Fibroblast of lung (primary cell): ENCODE measurements at regions not wholly inside any gene's neighbourhood (a gene's known extent, or its start where the extent isn't known, plus 50 kb on each side); places are given as distances from the start of the nearest gene placed in this dataset.

Experiments
- DNase-seq, 2 donors: peaks; one replicate each; pipeline versions ENCODE4 v3.0.0 to v3.0.0-alpha.2; 2010; ENCODE audit warnings: low read depth in 2 of 2
- H2AFZ ChIP-seq: 2 replicates; pipeline ENCODE4 v1.5.1; 2012; ENCODE audit warnings: low read length, control low read depth, inconsistent platforms
- H3K27ac ChIP-seq: 2 replicates; pipeline ENCODE4 v1.5.1; 2011; ENCODE audit warnings: low read length, control low read depth; ENCODE audit not compliant: insufficient read depth
- H3K27me3 ChIP-seq: 2 replicates; pipeline ENCODE4 v1.5.1; 2011; ENCODE audit warnings: mild to moderate bottlenecking, low read length; ENCODE audit not compliant: control insufficient read depth, insufficient read depth
- H3K36me3 ChIP-seq: 2 replicates; pipeline ENCODE4 v1.5.1; 2011; ENCODE audit warnings: low read length; ENCODE audit not compliant: control insufficient read depth, insufficient read depth
- H3K4me1 ChIP-seq: 2 replicates; pipeline ENCODE4 v1.5.1; 2011; ENCODE audit warnings: low read length; ENCODE audit not compliant: control insufficient read depth, insufficient read depth; ENCODE audit errors: extremely low read depth
- H3K4me2 ChIP-seq: 2 replicates; pipeline ENCODE4 v1.5.1; 2011; ENCODE audit warnings: low read length, control low read depth; ENCODE audit not compliant: insufficient read depth; ENCODE audit errors: extremely low read depth
- H3K4me3 ChIP-seq, 4 experiments: fragments of 200-600 bp in 1 of 4; sonication (generic) in 1 of 4; replicated peaks in 1 of 4; 2 replicates each; pipeline ENCODE4 v1.5.1; 2011 to 2016; ENCODE audit warnings: low read length in 4 of 4, low read depth in 3 of 4, mild to moderate bottlenecking in 3 of 4, control low read depth in 2 of 4, inconsistent platforms in 1 of 4, mixed read lengths in 1 of 4; ENCODE audit not compliant: insufficient read depth in 1 of 4; ENCODE audit errors: control extremely low read depth in 1 of 4
- H3K79me2 ChIP-seq: 2 replicates; pipeline ENCODE4 v1.5.1; 2012; ENCODE audit warnings: mild to moderate bottlenecking, low read length, inconsistent platforms; ENCODE audit not compliant: control insufficient read depth, insufficient read depth
- H3K9ac ChIP-seq: 2 replicates; pipeline ENCODE4 v1.5.1; 2011; ENCODE audit warnings: mild to moderate bottlenecking, low read length, control low read depth; ENCODE audit not compliant: insufficient read depth
- H3K9me3 ChIP-seq: 2 replicates; pipeline ENCODE4 v1.5.1; 2012; ENCODE audit warnings: low read depth, low read length; ENCODE audit not compliant: control insufficient read depth, insufficient read depth
- H4K20me1 ChIP-seq: 2 replicates; pipeline ENCODE4 v1.5.1; 2011; ENCODE audit warnings: low read length; ENCODE audit not compliant: control insufficient read depth, insufficient read depth; ENCODE audit errors: extremely low read depth
- CTCF ChIP-seq, 2 donors: IDR thresholded peaks in 1 of 2; conservative IDR thresholded peaks in 1 of 2; 1 replicate in 1 of 2; 2 replicates in 1 of 2; pipeline ENCODE4 v1.5.1; 2011 to 2012; ENCODE audit warnings: low read length in 2 of 2, control low read depth in 1 of 2, inconsistent platforms in 1 of 2, low read depth in 1 of 2, mild to moderate bottlenecking in 1 of 2
- EZH2 ChIP-seq: IDR thresholded peaks from 2 replicates; pipeline ENCODE4 v1.5.1; 2012; ENCODE audit warnings: low read length, control low read depth, mild to moderate bottlenecking; ENCODE audit errors: missing control alignments

- no peaks in the 10 kb centered on the region for H3K79me2 ChIP-seq
- H2AFZ ChIP-seq = no peak overlapping the region
- no peak overlapping the region for H3K9ac ChIP-seq
- no peaks in the 10 kb centered on the region for H3K27me3 ChIP-seq
- no peak for DNase-seq
- H3K4me1 ChIP-seq = no peaks in the 10 kb centered on the region
- H3K27ac ChIP-seq = no peak overlapping the region
- H3K36me3 ChIP-seq = no peaks in the 10 kb centered on the region
- H3K9me3 ChIP-seq = no peaks in the 10 kb centered on the region
- no peaks in the 10 kb centered on the region for H4K20me1 ChIP-seq
- TF ChIP-seq CTCF (conservative IDR thresholded peaks at IDR 0.05 in 1 of 2, IDR thresholded peaks at IDR 0.05 in 1 of 2; ENCODE audit: low read depth in 1 of 2, low read length in 2 of 2) (no peak), EZH2 (no peak)
- no peak overlapping the region for H3K4me3 ChIP-seq
- no peak overlapping the region for H3K4me2 ChIP-seq
These were observed 254.2 kb downstream of the ERMARD start for GRCh38 chr6:170005665-170006064.

- H3K4me1 ChIP-seq = no peaks in the 10 kb centered on the region
- H2AFZ ChIP-seq = no peak overlapping the region
- H3K9me3 ChIP-seq = no peaks in the 10 kb centered on the region
- no peak overlapping the region for H3K27ac ChIP-seq
- no peaks in the 10 kb centered on the region for H3K79me2 ChIP-seq
- TF ChIP-seq CTCF (conservative IDR thresholded peaks at IDR 0.05 in 1 of 2, IDR thresholded peaks at IDR 0.05 in 1 of 2; ENCODE audit: low read depth in 1 of 2, low read length in 2 of 2) (no peak), EZH2 (no peak)
- no peak overlapping the region for H3K4me3 ChIP-seq
- no peaks in the 10 kb centered on the region for H3K36me3 ChIP-seq
- DNase-seq = no peak
- no peak overlapping the region for H3K9ac ChIP-seq
- no peaks in the 10 kb centered on the region for H4K20me1 ChIP-seq
- no peak overlapping the region for H3K4me2 ChIP-seq
- H3K27me3 ChIP-seq = no peaks in the 10 kb centered on the region
These were observed 253.3 kb downstream of the ERMARD start for GRCh38 chr6:170004585-170005210.

GRCh38 chr6:170003451-170004160 is 252.2 kb downstream of the ERMARD start:
- Histone ChIP-seq H2AFZ (no peak overlapping the region), H4K20me1 (no peaks in the 10 kb centered on the region), H3K4me1 (no peaks in the 10 kb centered on the region), H3K4me3 (no peak overlapping the region), H3K9ac (no peak overlapping the region), H3K9me3 (no peaks in the 10 kb centered on the region), H3K79me2 (no peaks in the 10 kb centered on the region), H3K27me3 (no peaks in the 10 kb centered on the region), H3K36me3 (no peaks in the 10 kb centered on the region), H3K27ac (no peak overlapping the region), H3K4me2 (no peak overlapping the region)
- no peak for TF ChIP-seq EZH2
- no peak for TF ChIP-seq CTCF (conservative IDR thresholded peaks at IDR 0.05 in 1 of 2, IDR thresholded peaks at IDR 0.05 in 1 of 2; ENCODE audit: low read depth in 1 of 2, low read length in 2 of 2)
- DNase-seq = no peak
